Nephron (organoid): ENCODE measurements at regions not wholly inside any gene's neighbourhood (a gene's known extent, or its start where the extent isn't known, plus 50 kb on each side); places are given as distances from the start of the nearest gene placed in this dataset.

ENCODE experiments used
- H3K27ac Mint-ChIP-seq, 3 experiments: 2 replicates each; pipeline ENCODE4 v1.8.0; 2020; ENCODE audit warnings: mixed read lengths in 3 of 3, mild to moderate bottlenecking in 2 of 3, moderate library complexity in 1 of 3
- H3K27me3 Mint-ChIP-seq: 2 replicates; pipeline ENCODE4 v1.8.0; 2021; ENCODE audit warnings: low read depth, mild to moderate bottlenecking, moderate library complexity, mixed read lengths
- H3K36me3 Mint-ChIP-seq: 2 replicates; pipeline ENCODE4 v1.8.0; 2020; ENCODE audit warnings: low read depth, mixed read lengths
- H3K4me1 Mint-ChIP-seq: 2 replicates; pipeline ENCODE4 v1.8.0; 2020; ENCODE audit warnings: mixed read lengths
- H3K4me3 Mint-ChIP-seq, 3 experiments: 2 replicates each; pipeline ENCODE4 v1.8.0; 2020; ENCODE audit warnings: mild to moderate bottlenecking in 3 of 3, mixed read lengths in 3 of 3, moderate library complexity in 2 of 3
- H3K9me3 Mint-ChIP-seq: 2 replicates; pipeline ENCODE4 v1.8.0; 2020; ENCODE audit warnings: mixed read lengths
- CTCF ChIP-seq, 3 experiments: fragments of 200-600 bp; sonication (generic); IDR thresholded peaks; one replicate each; pipeline ENCODE4 v1.5.0; 2021; ENCODE audit warnings: antibody characterized with exemption in 3 of 3; ENCODE audit not compliant: unreplicated experiment in 3 of 3

- no peak for TF ChIP-seq CTCF (IDR thresholded peaks at IDR 0.05; ENCODE audit: unreplicated experiment in 3 of 3)
- Mint-ChIP-seq H3K27me3 (no peaks in the 10 kb centered on the region), H3K4me3 (no peak overlapping the region), H3K4me1 (peaks cover 12% of the 10 kb centered on the region), H3K27ac (no peak overlapping the region), H3K36me3 (no peaks in the 10 kb centered on the region), H3K9me3 (no peaks in the 10 kb centered on the region)
Measured at GRCh38 chr1:191886977-191887376, 271.3 kb upstream of the RGS18 start.

- H3K27ac Mint-ChIP-seq: peak overlapping the region in 2 of 3 experiments; percentile 2 to 9
- no peak for TF ChIP-seq CTCF (IDR thresholded peaks at IDR 0.05; ENCODE audit: unreplicated experiment in 3 of 3)
- no peaks in the 10 kb centered on the region for H3K27me3 Mint-ChIP-seq
- H3K36me3 Mint-ChIP-seq: no peaks in the 10 kb centered on the region
- peaks cover 12% of the 10 kb centered on the region for H3K4me1 Mint-ChIP-seq
- peaks cover 3% of the 10 kb centered on the region for H3K9me3 Mint-ChIP-seq
- no peak overlapping the region for H3K4me3 Mint-ChIP-seq
Measured at GRCh38 chr1:191888996-191889622, 269.2 kb upstream of the RGS18 start.

- H3K9me3 Mint-ChIP-seq: peaks cover 3% of the 10 kb centered on the region
- H3K27ac Mint-ChIP-seq: peak overlapping the region in 1 of 3 experiments; percentile 2
- no peak for TF ChIP-seq CTCF (IDR thresholded peaks at IDR 0.05; ENCODE audit: unreplicated experiment in 3 of 3)
- H3K27me3 Mint-ChIP-seq: no peaks in the 10 kb centered on the region
- no peaks in the 10 kb centered on the region for H3K36me3 Mint-ChIP-seq
- H3K4me3 Mint-ChIP-seq: no peak overlapping the region
- H3K4me1 Mint-ChIP-seq: peaks cover 12% of the 10 kb centered on the region
Measured at GRCh38 chr1:191889623-191890003, 268.6 kb upstream of the RGS18 start.

GRCh38 chr1:191890433-191891088 lies 267.7 kb upstream of the RGS18 start:
- Mint-ChIP-seq H3K27me3 (no peaks in the 10 kb centered on the region), H3K27ac (no peak overlapping the region), H3K4me3 (no peak overlapping the region), H3K4me1 (peaks cover 12% of the 10 kb centered on the region), H3K9me3 (peaks cover 3% of the 10 kb centered on the region), H3K36me3 (no peaks in the 10 kb centered on the region)
- TF ChIP-seq CTCF (IDR thresholded peaks at IDR 0.05; ENCODE audit: unreplicated experiment in 3 of 3): no peak

- Mint-ChIP-seq H3K27me3 (no peaks in the 10 kb centered on the region), H3K4me1 (peaks cover 12% of the 10 kb centered on the region), H3K9me3 (peaks cover 3% of the 10 kb centered on the region), H3K36me3 (no peaks in the 10 kb centered on the region), H3K4me3 (no peak overlapping the region), H3K27ac (no peak overlapping the region)
- no peak for TF ChIP-seq CTCF (IDR thresholded peaks at IDR 0.05; ENCODE audit: unreplicated experiment in 3 of 3)
Measured at GRCh38 chr1:191892716-191893115, 265.5 kb upstream of the RGS18 start.

- Mint-ChIP-seq H3K36me3 (no peaks in the 10 kb centered on the region), H3K4me3 (no peak overlapping the region)
Measured at GRCh38 chr1:191895049-191895448, 263.2 kb upstream of the RGS18 start.

More at GRCh38 chr1:191895049-191895448, 263.2 kb upstream of the RGS18 start:
- no peak for TF ChIP-seq CTCF (IDR thresholded peaks at IDR 0.05; ENCODE audit: unreplicated experiment in 3 of 3)
- Mint-ChIP-seq H3K27ac (no peak overlapping the region), H3K27me3 (no peaks in the 10 kb centered on the region), H3K4me1 (no peaks in the 10 kb centered on the region), H3K9me3 (peaks cover 3% of the 10 kb centered on the region)
